H1 (cell line): ENCODE measurements at regions not wholly inside any gene's neighbourhood (a gene's known extent, or its start where the extent isn't known, plus 50 kb on each side); places are given as distances from the start of the nearest gene placed in this dataset.

Experiments used
- EP300 ChIP-seq, 2 experiments: IDR thresholded peaks; 1 replicate in 1 of 2; 2 replicates in 1 of 2; pipeline ENCODE4 v1.6.1; 2011 to 2012; ENCODE audit warnings: low read depth in 2 of 2, low read length in 2 of 2, mild to moderate bottlenecking in 2 of 2, borderline replicate concordance in 1 of 2, inconsistent platforms in 1 of 2, moderate library complexity in 1 of 2
- POLR2A ChIP-seq, 2 experiments: IDR thresholded peaks; 1 replicate in 1 of 2; 2 replicates in 1 of 2; pipeline ENCODE4 v1.6.1; 2011; ENCODE audit warnings: low read depth in 2 of 2, low read length in 2 of 2, mild to moderate bottlenecking in 2 of 2; ENCODE audit errors: control extremely low read depth in 1 of 2
- TAF1 ChIP-seq: IDR thresholded peaks from 2 replicates; pipeline ENCODE4 v1.6.1; 2011; ENCODE audit warnings: mild to moderate bottlenecking, low read depth, low read length
- TF ChIP-seq, protein P1 (sequence below): IDR thresholded peaks from 2 replicates; pipeline ENCODE4 v1.6.1; 2012; ENCODE audit warnings: inconsistent platforms

DNA sequence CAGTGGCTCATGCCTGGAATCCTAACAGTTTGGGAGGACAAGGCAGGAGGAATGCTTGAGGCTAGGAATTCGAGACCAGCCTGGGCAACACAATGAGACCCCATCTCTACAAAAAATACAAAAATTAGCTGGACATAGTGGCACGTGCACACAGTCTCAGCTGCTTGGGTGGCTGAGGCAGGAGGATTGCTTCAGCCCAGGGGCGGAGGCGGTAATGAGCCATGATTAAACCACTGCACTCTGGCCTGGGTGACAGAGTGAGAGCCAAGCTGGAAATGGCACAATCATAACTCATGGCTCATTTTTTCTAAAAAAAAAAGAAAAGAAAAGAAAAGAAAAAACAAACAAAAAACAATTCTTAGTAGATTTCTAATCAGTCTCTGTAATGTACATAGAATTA lies 446.2 kb downstream of the ELAVL2 start:
- TF ChIP-seq, protein P1, sequence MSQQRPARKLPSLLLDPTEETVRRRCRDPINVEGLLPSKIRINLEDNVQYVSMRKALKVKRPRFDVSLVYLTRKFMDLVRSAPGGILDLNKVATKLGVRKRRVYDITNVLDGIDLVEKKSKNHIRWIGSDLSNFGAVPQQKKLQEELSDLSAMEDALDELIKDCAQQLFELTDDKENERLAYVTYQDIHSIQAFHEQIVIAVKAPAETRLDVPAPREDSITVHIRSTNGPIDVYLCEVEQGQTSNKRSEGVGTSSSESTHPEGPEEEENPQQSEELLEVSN, result no peak
- no peak for TF ChIP-seq POLR2A (IDR thresholded peaks at IDR 0.05; ENCODE audit: control extremely low read depth in 1 of 2, low read depth in 2 of 2, low read length in 2 of 2)
- no peak for TF ChIP-seq TAF1
- no peak for TF ChIP-seq EP300 (IDR thresholded peaks at IDR 0.05; ENCODE audit: borderline replicate concordance in 1 of 2, low read depth in 2 of 2, low read length in 2 of 2)
